ENCODE measurements at regions not wholly inside any gene's neighbourhood (a gene's known extent, or its start where the extent isn't known, plus 50 kb on each side); places are given as distances from the start of the nearest gene placed in this dataset.

DNA sequence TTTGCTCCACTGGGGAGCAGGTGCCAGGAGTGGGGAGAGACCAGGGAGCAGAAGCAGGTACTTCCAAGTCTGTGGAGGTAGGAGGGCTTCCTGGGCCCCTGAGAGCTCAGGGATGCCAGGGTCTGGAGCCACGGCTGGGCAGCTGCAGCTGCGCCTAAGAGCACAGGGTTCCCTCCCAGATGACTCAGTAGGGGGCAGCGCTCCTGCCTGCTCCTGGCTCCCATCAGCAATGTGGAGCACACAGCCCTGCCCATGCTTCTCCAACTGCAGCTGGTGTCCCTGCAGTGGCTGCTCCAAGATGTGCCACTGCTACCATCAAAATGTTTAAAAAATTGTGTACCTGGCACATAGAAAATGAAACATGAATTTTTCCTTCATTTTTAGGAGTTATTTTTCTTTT is 1028.2 kb downstream of the PCDH7 start:
- TF ChIP-seq, protein P1, sequence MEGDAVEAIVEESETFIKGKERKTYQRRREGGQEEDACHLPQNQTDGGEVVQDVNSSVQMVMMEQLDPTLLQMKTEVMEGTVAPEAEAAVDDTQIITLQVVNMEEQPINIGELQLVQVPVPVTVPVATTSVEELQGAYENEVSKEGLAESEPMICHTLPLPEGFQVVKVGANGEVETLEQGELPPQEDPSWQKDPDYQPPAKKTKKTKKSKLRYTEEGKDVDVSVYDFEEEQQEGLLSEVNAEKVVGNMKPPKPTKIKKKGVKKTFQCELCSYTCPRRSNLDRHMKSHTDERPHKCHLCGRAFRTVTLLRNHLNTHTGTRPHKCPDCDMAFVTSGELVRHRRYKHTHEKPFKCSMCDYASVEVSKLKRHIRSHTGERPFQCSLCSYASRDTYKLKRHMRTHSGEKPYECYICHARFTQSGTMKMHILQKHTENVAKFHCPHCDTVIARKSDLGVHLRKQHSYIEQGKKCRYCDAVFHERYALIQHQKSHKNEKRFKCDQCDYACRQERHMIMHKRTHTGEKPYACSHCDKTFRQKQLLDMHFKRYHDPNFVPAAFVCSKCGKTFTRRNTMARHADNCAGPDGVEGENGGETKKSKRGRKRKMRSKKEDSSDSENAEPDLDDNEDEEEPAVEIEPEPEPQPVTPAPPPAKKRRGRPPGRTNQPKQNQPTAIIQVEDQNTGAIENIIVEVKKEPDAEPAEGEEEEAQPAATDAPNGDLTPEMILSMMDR (conservative IDR thresholded peaks at IDR 0.05; ENCODE audit: low read length) = no peak
- TF ChIP-seq EZH2phosphoT487 (IDR thresholded peaks at IDR 0.05; ENCODE audit: borderline replicate concordance) = no peak

Data from Loucy (cell line).